ENCODE measurements at regions not wholly inside any gene's neighbourhood (a gene's known extent, or its start where the extent isn't known, plus 50 kb on each side); places are given as distances from the start of the nearest gene placed in this dataset.

GRCh38 chr6:168208854-168209253 is 110.7 kb downstream of the DACT2 start:
- TF ChIP-seq CTCF (IDR thresholded peaks at IDR 0.05) (no peak), POLR2A (IDR thresholded peaks at IDR 0.05) (no peak)
